AG10803 (cell line): ENCODE measurements at regions not wholly inside any gene's neighbourhood (a gene's known extent, or its start where the extent isn't known, plus 50 kb on each side); places are given as distances from the start of the nearest gene placed in this dataset.
"Not testable (repeated sequence)": the region's sequence is repeated elsewhere in the genome, so short reads cannot be mapped to it uniquely, and the experiment has no call there.

ENCODE experiments used
- DNase-seq: peaks from one replicate; pipeline ENCODE4 v3.0.0; 2010; ENCODE audit warnings: low read depth
- H3K4me3 ChIP-seq: 2 replicates; pipeline ENCODE4 v1.5.1; 2011; ENCODE audit warnings: mild to moderate bottlenecking, low read length, control low read depth
- CTCF ChIP-seq: conservative IDR thresholded peaks from 2 replicates; pipeline ENCODE4 v1.5.1; 2011; ENCODE audit warnings: mild to moderate bottlenecking, low read length, control low read depth, inconsistent platforms

DNA sequence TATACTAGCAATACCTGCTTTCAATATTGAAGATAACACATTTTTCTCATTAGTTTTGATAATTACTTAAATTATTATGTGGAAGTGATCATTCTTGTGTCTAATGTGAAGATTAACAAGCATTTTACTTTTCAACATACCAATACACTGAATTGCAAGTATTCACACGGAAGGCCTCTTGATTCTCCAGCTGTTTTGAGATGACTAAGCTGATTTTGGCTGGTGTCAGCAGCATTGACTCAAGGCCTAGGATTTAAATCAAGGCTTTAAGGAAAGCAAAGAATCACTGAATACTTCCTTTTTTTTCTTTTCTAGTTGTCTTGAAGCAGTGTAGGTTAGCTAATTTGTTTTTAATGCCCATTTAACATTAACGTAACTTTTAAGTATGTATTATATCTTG lies 373.7 kb downstream of the SRGAP2C start:
- H3K4me3 ChIP-seq, result no peak overlapping the region
- peak; percentile 94 for DNase-seq
- no peak for TF ChIP-seq CTCF

DNA sequence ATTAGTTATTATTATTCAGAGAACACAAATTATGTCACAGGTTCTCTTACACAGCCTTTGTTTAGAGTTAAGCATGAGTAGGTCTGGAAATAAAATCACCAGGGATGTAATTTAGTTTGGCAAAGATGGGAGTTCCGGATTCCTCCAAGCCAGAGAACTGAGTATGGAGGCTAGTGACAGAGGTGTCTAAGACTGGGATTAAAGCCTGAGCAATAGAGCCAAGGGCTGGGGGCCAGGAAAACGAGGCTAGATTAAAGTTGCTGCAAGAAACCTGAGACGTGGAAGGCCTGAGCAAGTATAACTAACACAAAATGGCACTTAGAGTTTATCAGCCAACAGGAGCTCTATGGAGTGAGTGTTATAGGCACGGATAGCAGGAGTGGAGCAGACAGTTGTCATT lies 381.6 kb downstream of the SRGAP2C start:
- no peak for DNase-seq
- H3K4me3 ChIP-seq, result no peak overlapping the region

DNA sequence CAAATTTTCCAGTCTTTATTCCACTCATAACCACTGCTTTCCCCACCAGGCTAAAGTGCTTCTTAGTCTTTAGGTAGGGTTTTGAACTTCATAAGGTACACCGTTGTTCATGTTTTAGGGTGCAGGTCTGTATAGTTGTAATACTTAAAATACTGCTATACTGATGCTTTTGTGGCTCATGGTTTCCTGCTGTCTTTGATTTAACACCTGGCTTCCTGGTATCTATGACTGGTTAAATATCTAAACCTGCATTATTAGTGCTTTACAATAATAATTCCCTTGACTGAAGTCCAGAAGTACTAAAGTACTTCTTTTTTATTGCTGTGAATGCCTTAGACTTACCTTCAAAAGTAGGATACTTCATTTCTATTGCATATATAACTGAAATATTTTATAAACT lies 384.7 kb downstream of the SRGAP2C start:
- no peak for TF ChIP-seq CTCF
- no peak overlapping the region for H3K4me3 ChIP-seq
- no peak for DNase-seq

More for the DNA sequence above, 381.6 kb downstream of the SRGAP2C start:
- TF ChIP-seq CTCF, result no peak

DNA sequence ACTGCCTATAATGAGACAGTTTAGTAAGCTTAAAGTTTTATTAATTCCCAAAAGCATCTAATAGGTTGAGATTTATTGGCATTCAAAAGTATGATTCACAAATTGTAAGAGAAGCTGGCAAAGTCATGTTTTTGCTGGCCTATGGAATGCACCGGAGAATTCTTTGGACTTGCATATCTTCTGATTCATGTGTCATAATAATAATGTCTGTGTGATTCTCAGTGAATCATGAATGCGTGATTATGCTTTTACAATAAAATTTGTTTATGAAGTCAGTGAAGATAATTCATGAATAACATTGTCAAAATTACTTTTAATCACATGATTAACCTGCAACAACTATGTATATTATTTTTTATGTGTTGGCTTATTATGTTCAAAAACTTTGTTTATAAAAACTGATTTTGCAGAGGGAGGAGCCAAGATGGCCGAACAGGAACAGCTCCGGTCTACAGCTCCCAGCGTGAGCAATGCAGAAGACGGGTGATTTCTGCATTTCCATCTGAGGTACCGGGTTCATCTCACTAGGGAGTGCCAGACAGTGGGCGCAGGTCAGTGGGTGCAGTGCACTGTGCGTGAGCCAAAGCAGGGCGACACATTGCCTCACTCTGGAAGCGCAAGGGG lies 389.2 kb downstream of the SRGAP2C start:
- DNase-seq, result peak; percentile 73
- not testable (repeated sequence) for H3K4me3 ChIP-seq

GRCh38 chr1:121574505-121574899 lies 389.7 kb downstream of the SRGAP2C start:
- not testable (repeated sequence) for DNase-seq, H3K4me3 ChIP-seq

DNA sequence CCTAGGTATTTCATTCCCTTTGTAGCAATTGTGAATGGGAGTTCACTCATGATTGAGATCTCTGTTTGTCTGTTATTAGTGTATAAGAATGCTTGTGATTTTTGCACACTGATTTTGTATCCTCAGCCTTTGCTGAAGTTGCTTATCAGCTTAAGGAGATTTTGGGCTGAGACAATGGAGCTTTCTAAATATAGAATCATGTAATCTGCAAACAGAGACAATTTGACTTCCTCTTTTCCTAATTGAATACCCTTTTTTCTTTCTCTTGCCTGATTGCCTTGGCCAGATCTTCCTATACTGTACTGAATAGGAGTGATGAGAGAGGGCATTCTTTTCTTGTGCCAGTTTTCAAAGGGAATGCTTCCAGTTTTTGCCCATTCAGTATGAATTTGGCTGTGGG lies 398.1 kb downstream of the SRGAP2C start:
- not testable (repeated sequence) for DNase-seq, H3K4me3 ChIP-seq

- DNase-seq, result no peak
- no peak overlapping the region for H3K4me3 ChIP-seq
- TF ChIP-seq CTCF, result no peak
These were observed 401.8 kb downstream of the SRGAP2C start for GRCh38 chr1:121586369-121587229.

GRCh38 chr1:121587230-121587569 lies 402.4 kb downstream of the SRGAP2C start:
- DNase-seq, result no peak
- TF ChIP-seq CTCF, result no peak
- H3K4me3 ChIP-seq, result no peak overlapping the region
